Retinal pigment epithelial cell (primary cell): ENCODE measurements at regions not wholly inside any gene's neighbourhood (a gene's known extent, or its start where the extent isn't known, plus 50 kb on each side); places are given as distances from the start of the nearest gene placed in this dataset.
"Not testable (repeated sequence)": the region's sequence is repeated elsewhere in the genome, so short reads cannot be mapped to it uniquely, and the experiment has no call there.

Source experiments
- DNase-seq: peaks from one replicate; pipeline ENCODE4 v3.0.0-alpha.2; 2010; ENCODE audit warnings: low read depth
- H3K4me3 ChIP-seq: 2 replicates; pipeline ENCODE4 v1.5.1; 2011; ENCODE audit warnings: mild to moderate bottlenecking, low read length, control low read depth, moderate library complexity
- TF ChIP-seq, protein P1 (sequence below): conservative IDR thresholded peaks from 2 replicates; pipeline ENCODE4 v1.5.1; 2011; ENCODE audit warnings: low read depth, low read length, control low read depth, inconsistent platforms

DNA sequence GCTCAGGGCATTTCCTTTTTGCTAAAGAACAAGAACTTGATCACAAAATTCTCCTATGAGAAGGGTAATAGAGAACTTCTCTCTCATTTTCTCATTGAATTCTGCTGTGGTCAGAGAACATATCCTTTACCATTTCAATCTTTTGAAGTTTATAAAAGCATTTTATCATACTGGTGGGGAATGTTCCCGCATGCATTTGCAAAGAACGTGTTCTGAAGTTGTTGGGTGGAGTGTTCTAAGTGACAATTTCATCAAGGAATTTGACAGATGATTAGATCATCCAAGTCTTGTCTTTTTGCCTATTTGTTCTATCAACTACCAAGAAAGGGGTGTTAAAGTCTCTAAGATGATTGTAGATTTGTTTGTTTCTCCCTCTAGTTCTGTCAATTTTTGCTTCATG is 163.4 kb upstream of the FREM1 start:
- TF ChIP-seq, protein P1, sequence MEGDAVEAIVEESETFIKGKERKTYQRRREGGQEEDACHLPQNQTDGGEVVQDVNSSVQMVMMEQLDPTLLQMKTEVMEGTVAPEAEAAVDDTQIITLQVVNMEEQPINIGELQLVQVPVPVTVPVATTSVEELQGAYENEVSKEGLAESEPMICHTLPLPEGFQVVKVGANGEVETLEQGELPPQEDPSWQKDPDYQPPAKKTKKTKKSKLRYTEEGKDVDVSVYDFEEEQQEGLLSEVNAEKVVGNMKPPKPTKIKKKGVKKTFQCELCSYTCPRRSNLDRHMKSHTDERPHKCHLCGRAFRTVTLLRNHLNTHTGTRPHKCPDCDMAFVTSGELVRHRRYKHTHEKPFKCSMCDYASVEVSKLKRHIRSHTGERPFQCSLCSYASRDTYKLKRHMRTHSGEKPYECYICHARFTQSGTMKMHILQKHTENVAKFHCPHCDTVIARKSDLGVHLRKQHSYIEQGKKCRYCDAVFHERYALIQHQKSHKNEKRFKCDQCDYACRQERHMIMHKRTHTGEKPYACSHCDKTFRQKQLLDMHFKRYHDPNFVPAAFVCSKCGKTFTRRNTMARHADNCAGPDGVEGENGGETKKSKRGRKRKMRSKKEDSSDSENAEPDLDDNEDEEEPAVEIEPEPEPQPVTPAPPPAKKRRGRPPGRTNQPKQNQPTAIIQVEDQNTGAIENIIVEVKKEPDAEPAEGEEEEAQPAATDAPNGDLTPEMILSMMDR: no peak
- no peak overlapping the region for H3K4me3 ChIP-seq
- no peak for DNase-seq

DNA sequence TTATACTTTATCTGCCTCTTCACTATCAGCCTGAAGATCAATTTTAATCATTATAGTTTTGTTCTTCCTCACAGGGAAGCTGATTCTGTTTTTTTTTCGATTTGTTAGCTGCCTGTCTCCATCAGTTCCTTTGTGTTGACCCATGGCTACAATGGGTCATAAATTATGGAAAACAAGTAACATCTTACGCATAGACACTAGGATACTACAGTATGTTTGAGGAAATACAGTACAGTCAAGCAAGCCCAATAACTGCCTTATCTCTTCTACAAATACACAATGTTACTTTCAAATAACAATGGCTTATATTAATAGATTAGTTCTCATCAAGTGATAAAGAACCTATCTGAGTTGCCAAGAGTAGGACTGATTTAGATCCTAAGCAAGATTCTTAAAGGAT is 160.5 kb upstream of the FREM1 start:
- DNase-seq: no peak
- TF ChIP-seq, protein P1: no peak
- H3K4me3 ChIP-seq: no peak overlapping the region

DNA sequence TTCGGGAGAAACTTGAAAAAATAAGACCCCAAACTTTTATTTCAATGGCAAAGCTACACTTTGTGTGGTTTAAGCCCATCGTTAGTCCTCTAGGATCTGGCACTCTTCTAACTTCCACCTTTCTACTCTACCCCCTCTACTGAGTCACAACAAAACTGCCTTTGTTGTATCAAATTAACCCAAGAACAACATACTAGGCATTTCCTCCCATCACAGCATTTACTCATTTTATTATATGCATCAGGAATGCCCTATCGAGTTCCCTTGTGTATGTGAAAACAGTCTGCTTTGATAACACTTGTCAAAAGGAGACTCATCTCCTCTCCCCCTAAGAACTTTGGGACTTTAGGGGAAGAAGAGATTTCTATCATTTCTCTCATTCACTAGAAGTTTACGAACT is 158.9 kb upstream of the FREM1 start:
- no peak for DNase-seq
- TF ChIP-seq, protein P1: no peak
- no peak overlapping the region for H3K4me3 ChIP-seq

DNA sequence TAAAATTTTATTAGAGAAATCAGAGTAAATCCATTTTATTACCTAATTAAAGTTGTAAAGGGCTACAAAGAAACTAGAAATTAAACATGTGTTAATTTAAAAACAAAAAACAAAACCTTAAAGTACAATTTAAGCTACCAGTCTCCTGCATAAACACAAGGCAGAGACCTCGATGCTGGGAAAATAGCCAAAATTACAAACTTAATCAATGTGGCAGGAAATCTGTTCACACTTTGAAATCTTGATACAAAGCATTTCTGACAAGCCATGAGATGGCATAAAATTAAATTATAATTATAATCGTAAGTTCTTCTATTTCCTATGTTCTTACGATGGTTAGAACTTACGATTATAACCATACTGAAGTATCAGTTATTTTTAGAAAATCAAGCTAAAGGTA is 158.0 kb upstream of the FREM1 start:
- DNase-seq: no peak
- no peak overlapping the region for H3K4me3 ChIP-seq
- TF ChIP-seq, protein P1: no peak

DNA sequence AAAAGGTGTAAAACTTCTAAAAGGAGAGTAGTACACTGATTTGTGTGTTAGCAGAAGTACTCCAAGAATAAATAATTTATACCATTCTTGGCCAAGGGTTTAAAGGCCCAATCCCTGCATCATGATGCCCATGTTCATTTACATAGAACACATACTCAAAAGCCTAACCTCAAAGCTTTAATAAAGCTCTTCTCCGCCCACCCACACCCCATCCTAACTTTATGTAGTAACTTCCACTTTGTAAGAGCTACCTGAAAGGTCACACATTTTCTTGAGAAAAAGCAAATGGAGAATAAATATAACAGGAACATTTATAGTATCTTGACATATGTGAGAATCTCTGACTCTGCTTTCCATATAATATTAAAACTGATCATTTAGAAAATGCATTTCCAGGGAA is 148.8 kb upstream of the FREM1 start:
- no peak for DNase-seq
- TF ChIP-seq, protein P1: no peak
- no peak overlapping the region for H3K4me3 ChIP-seq

DNA sequence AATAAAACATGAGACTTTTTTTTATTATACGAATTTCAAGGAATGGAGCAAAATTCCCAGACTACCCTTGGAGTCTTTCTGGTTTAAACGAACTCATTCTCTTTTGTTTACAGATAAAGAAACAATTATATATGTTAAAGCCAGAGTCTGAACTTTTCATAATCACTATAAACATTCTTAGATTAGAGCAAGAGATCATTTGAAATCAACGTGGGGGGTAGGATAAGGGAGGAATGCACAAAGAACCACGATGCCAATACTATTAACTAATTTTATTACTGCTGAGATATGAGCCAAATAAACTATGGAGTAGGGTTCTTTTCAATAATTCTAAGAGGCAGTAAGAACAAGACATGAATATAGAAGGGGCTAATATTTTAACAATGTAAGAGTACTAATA is 148.0 kb upstream of the FREM1 start:
- no peak for DNase-seq
- H3K4me3 ChIP-seq: no peak overlapping the region
- TF ChIP-seq, protein P1: no peak

DNA sequence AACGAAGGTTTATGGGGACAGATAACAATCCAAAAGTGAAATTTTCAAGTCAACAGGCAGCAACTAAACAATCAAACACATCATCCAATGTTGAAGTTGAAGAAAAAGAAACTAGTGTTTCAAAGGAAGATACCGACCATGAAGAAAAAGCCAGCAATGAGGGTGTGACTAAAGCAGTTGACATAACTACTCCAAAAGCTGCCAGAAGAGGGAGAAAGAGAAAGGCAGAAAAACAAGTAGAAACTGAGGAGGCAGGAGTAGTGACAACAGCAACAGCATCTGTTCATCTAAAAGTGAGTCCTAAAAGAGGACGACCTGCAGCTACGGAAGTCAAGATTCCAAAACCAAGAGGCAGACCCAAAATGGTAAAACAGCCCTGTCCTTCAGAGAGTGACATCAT is 145.1 kb upstream of the FREM1 start:
- DNase-seq, H3K4me3 ChIP-seq: not testable (repeated sequence)
- TF ChIP-seq, protein P1: peak; percentile 6
